ENCODE measurements at regions not wholly inside any gene's neighbourhood (a gene's known extent, or its start where the extent isn't known, plus 50 kb on each side); places are given as distances from the start of the nearest gene placed in this dataset.

- no peak for TF ChIP-seq CTCF (IDR thresholded peaks at IDR 0.05; ENCODE audit: borderline replicate concordance, insufficient read depth, low read depth, low read length)
- no peak overlapping the region for H3K4me3 ChIP-seq (ENCODE audit: low read depth, low read length)
These were observed 243.6 kb upstream of the SLC39A10 start for GRCh38 chr2:195413422-195413821.

GRCh38 chr2:195411219-195411687 is 245.8 kb upstream of the SLC39A10 start:
- no peak for TF ChIP-seq CTCF (IDR thresholded peaks at IDR 0.05; ENCODE audit: borderline replicate concordance, insufficient read depth, low read depth, low read length)
- no peak overlapping the region for H3K4me3 ChIP-seq (ENCODE audit: low read depth, low read length)

- H3K4me3 ChIP-seq (ENCODE audit: low read depth, low read length): no peak overlapping the region
- TF ChIP-seq CTCF (IDR thresholded peaks at IDR 0.05; ENCODE audit: borderline replicate concordance, insufficient read depth, low read depth, low read length): no peak
These were observed 246.9 kb upstream of the SLC39A10 start for GRCh38 chr2:195410074-195410671.

GRCh38 chr2:195408811-195409210 is 248.2 kb upstream of the SLC39A10 start:
- H3K4me3 ChIP-seq (ENCODE audit: low read depth, low read length): no peak overlapping the region
- no peak for TF ChIP-seq CTCF (IDR thresholded peaks at IDR 0.05; ENCODE audit: borderline replicate concordance, insufficient read depth, low read depth, low read length)

- H3K4me3 ChIP-seq (ENCODE audit: low read depth, low read length): no peak overlapping the region
- no peak for TF ChIP-seq CTCF (IDR thresholded peaks at IDR 0.05; ENCODE audit: borderline replicate concordance, insufficient read depth, low read depth, low read length)
These were observed 248.8 kb upstream of the SLC39A10 start for GRCh38 chr2:195408196-195408595.

- H3K4me3 ChIP-seq (ENCODE audit: low read depth, low read length): no peak overlapping the region
- no peak for TF ChIP-seq CTCF (IDR thresholded peaks at IDR 0.05; ENCODE audit: borderline replicate concordance, insufficient read depth, low read depth, low read length)
These were observed 249.2 kb upstream of the SLC39A10 start for GRCh38 chr2:195407783-195408182.

- TF ChIP-seq CTCF (IDR thresholded peaks at IDR 0.05; ENCODE audit: borderline replicate concordance, insufficient read depth, low read depth, low read length): no peak
- no peak overlapping the region for H3K4me3 ChIP-seq (ENCODE audit: low read depth, low read length)
These were observed 250.0 kb upstream of the SLC39A10 start for GRCh38 chr2:195406886-195407603.
